DOHH2 (cell line): ENCODE measurements at regions not wholly inside any gene's neighbourhood (a gene's known extent, or its start where the extent isn't known, plus 50 kb on each side); places are given as distances from the start of the nearest gene placed in this dataset.

Source experiments
- H3F3A ChIP-seq: fragments of 200-600 bp; sonication (generic), shearing (Covaris generic); 2 replicates; pipeline ENCODE4 v1.6.0; 2016; ENCODE audit warnings: antibody characterized with exemption, mild to moderate bottlenecking; ENCODE audit not compliant: control insufficient read depth, insufficient read depth
- H3K27ac ChIP-seq: fragments of 200-600 bp; sonication (generic); 2 replicates; pipeline ENCODE4 v1.5.1; 2014; ENCODE audit warnings: low read depth, mild to moderate bottlenecking, low read length, moderate library complexity
- H3K27me3 ChIP-seq: fragments of 200-600 bp; sonication (generic); 2 replicates; pipeline ENCODE4 v1.6.1; 2014; ENCODE audit warnings: mild to moderate bottlenecking, low read length, mixed read lengths; ENCODE audit not compliant: control insufficient read depth
- H3K36me3 ChIP-seq: fragments of 200-600 bp; sonication (generic); 2 replicates; pipeline ENCODE4 v1.6.1; 2014; ENCODE audit warnings: mild to moderate bottlenecking, low read length, moderate library complexity, mixed read lengths; ENCODE audit not compliant: control insufficient read depth
- H3K4me1 ChIP-seq: fragments of 200-600 bp; sonication (generic); 2 replicates; pipeline ENCODE4 v1.6.1; 2014; ENCODE audit warnings: mild to moderate bottlenecking, low read length, mixed read lengths; ENCODE audit not compliant: control insufficient read depth
- H3K4me2 ChIP-seq: fragments of 200-600 bp; sonication (generic); 2 replicates; pipeline ENCODE4 v1.6.0; 2014; ENCODE audit warnings: mild to moderate bottlenecking, low read length, moderate library complexity
- H3K4me3 ChIP-seq: fragments of 200-600 bp; sonication (generic); 2 replicates; pipeline ENCODE4 v1.5.1; 2014; ENCODE audit warnings: mild to moderate bottlenecking, low read length, mixed read lengths
- H3K79me2 ChIP-seq: fragments of 200-600 bp; sonication (generic); 2 replicates; pipeline ENCODE4 v1.6.1; 2014; ENCODE audit warnings: mild to moderate bottlenecking, low read length, mixed read lengths; ENCODE audit not compliant: control insufficient read depth
- H3K9me2 ChIP-seq: fragments of 200-600 bp; sonication (generic); replicated peaks from 2 replicates; pipeline ENCODE4 v1.6.1; 2014; ENCODE audit warnings: mild to moderate bottlenecking, low read length, mixed read lengths; ENCODE audit not compliant: control insufficient read depth
- H3K9me3 ChIP-seq: fragments of 200-600 bp; sonication (generic); 2 replicates; pipeline ENCODE4 v1.6.1; 2014; ENCODE audit warnings: antibody characterized with exemption, low read length, mixed read lengths; ENCODE audit not compliant: control insufficient read depth, insufficient read depth
- H4K20me1 ChIP-seq: fragments of 200-600 bp; sonication (generic); 2 replicates; pipeline ENCODE4 v1.6.0; 2014; ENCODE audit warnings: low read depth, mild to moderate bottlenecking, antibody characterized with exemption, low read length, moderate library complexity; ENCODE audit not compliant: control insufficient read depth, insufficient read depth
- CTCF ChIP-seq: fragments of 200-600 bp; sonication (generic); IDR thresholded peaks from one replicate; pipeline ENCODE4 v1.5.1; 2014; ENCODE audit warnings: antibody characterized with exemption, mild to moderate bottlenecking, low read depth, low read length; ENCODE audit not compliant: poor library complexity, severe bottlenecking
- EZH2phosphoT487 ChIP-seq: fragments of 200-600 bp; sonication (generic); IDR thresholded peaks from 2 replicates; pipeline ENCODE4 v1.6.1; 2017; ENCODE audit warnings: borderline replicate concordance, mild to moderate bottlenecking, antibody characterized with exemption, low read length, moderate library complexity, mixed read lengths

- no peaks in the 10 kb centered on the region for H3F3A ChIP-seq
Measured at GRCh38 chr7:88460650-88461049, 154.0 kb upstream of the STEAP4 start.

GRCh38 chr7:88458946-88459345, 152.3 kb upstream of the STEAP4 start:
- Histone ChIP-seq H3K79me2 (no peaks in the 10 kb centered on the region), H3K9me2 (no peaks in the 10 kb centered on the region), H3K27ac (no peak overlapping the region), H3K4me3 (no peak overlapping the region), H3K4me1 (no peaks in the 10 kb centered on the region), H3K27me3 (no peaks in the 10 kb centered on the region), H3K36me3 (no peaks in the 10 kb centered on the region), H3K9me3 (no peaks in the 10 kb centered on the region), H3F3A (no peaks in the 10 kb centered on the region), H3K4me2 (no peak overlapping the region), H4K20me1 (no peaks in the 10 kb centered on the region)
- no peak for TF ChIP-seq EZH2phosphoT487
- TF ChIP-seq CTCF = no peak

More at GRCh38 chr7:88460650-88461049, 154.0 kb upstream of the STEAP4 start:
- no peaks in the 10 kb centered on the region for H3K27me3 ChIP-seq
- no peaks in the 10 kb centered on the region for H3K79me2 ChIP-seq
- H3K4me1 ChIP-seq = no peaks in the 10 kb centered on the region
- no peaks in the 10 kb centered on the region for H4K20me1 ChIP-seq
- H3K4me3 ChIP-seq = no peak overlapping the region
- H3K36me3 ChIP-seq = no peaks in the 10 kb centered on the region
- no peaks in the 10 kb centered on the region for H3K9me2 ChIP-seq
- no peak overlapping the region for H3K4me2 ChIP-seq
- H3K27ac ChIP-seq = no peak overlapping the region
- H3K9me3 ChIP-seq = no peaks in the 10 kb centered on the region
- TF ChIP-seq CTCF (no peak), EZH2phosphoT487 (no peak)

GRCh38 chr7:88458279-88458678, 151.6 kb upstream of the STEAP4 start:
- H3K4me2 ChIP-seq = no peak overlapping the region
- no peaks in the 10 kb centered on the region for H3K79me2 ChIP-seq
- no peaks in the 10 kb centered on the region for H4K20me1 ChIP-seq
- H3K36me3 ChIP-seq = no peaks in the 10 kb centered on the region
- H3K27ac ChIP-seq = no peak overlapping the region
- TF ChIP-seq CTCF = no peak
- no peak for TF ChIP-seq EZH2phosphoT487
- H3K4me3 ChIP-seq = no peak overlapping the region
- no peaks in the 10 kb centered on the region for H3F3A ChIP-seq
- H3K27me3 ChIP-seq = no peaks in the 10 kb centered on the region
- H3K4me1 ChIP-seq = no peaks in the 10 kb centered on the region
- no peaks in the 10 kb centered on the region for H3K9me2 ChIP-seq
- no peaks in the 10 kb centered on the region for H3K9me3 ChIP-seq

GRCh38 chr7:88457320-88457719, 150.6 kb upstream of the STEAP4 start:
- Histone ChIP-seq H3K4me1 (no peaks in the 10 kb centered on the region), H3K4me2 (no peak overlapping the region)

More at GRCh38 chr7:88457320-88457719, 150.6 kb upstream of the STEAP4 start:
- no peak for TF ChIP-seq EZH2phosphoT487
- no peak for TF ChIP-seq CTCF
- no peaks in the 10 kb centered on the region for H3K27me3 ChIP-seq
- no peak overlapping the region for H3K4me3 ChIP-seq
- H4K20me1 ChIP-seq = no peaks in the 10 kb centered on the region
- H3K79me2 ChIP-seq = no peaks in the 10 kb centered on the region
- no peaks in the 10 kb centered on the region for H3F3A ChIP-seq
- H3K9me3 ChIP-seq = no peaks in the 10 kb centered on the region
- no peaks in the 10 kb centered on the region for H3K9me2 ChIP-seq
- no peak overlapping the region for H3K27ac ChIP-seq
- H3K36me3 ChIP-seq = no peaks in the 10 kb centered on the region
